Trophoblast cell (in vitro differentiated cells and primary cell): ENCODE measurements at regions not wholly inside any gene's neighbourhood (a gene's known extent, or its start where the extent isn't known, plus 50 kb on each side); places are given as distances from the start of the nearest gene placed in this dataset.

Experiments used
- DNase-seq, 2 donors: peaks; one replicate each; pipeline ENCODE4 v3.0.0-alpha.2; 2016
- H2AFZ ChIP-seq: 2 replicates; pipeline ENCODE4 v1.6.1; 2013; ENCODE audit warnings: low read length, moderate library complexity, mild to moderate bottlenecking; ENCODE audit not compliant: insufficient read depth, poor library complexity
- H2AK5ac ChIP-seq: 2 replicates; pipeline ENCODE4 v1.6.1; 2013; ENCODE audit warnings: mild to moderate bottlenecking, low read length
- H2BK120ac ChIP-seq: 2 replicates; pipeline ENCODE4 v1.6.1; 2013; ENCODE audit warnings: low read length, mild to moderate bottlenecking, moderate library complexity; ENCODE audit not compliant: insufficient read depth, poor library complexity
- H2BK12ac ChIP-seq: 2 replicates; pipeline ENCODE4 v1.6.1; 2013; ENCODE audit warnings: mild to moderate bottlenecking, low read length, moderate library complexity
- H2BK5ac ChIP-seq: 2 replicates; pipeline ENCODE4 v1.6.1; 2013; ENCODE audit warnings: low read length, low read depth, moderate library complexity, mild to moderate bottlenecking; ENCODE audit not compliant: poor library complexity
- H3K14ac ChIP-seq: 2 replicates; pipeline ENCODE4 v1.6.1; 2013; ENCODE audit warnings: mild to moderate bottlenecking, low read length
- H3K18ac ChIP-seq: 2 replicates; pipeline ENCODE4 v1.6.1; 2013; ENCODE audit warnings: mild to moderate bottlenecking, low read length
- H3K23ac ChIP-seq: 2 replicates; pipeline ENCODE4 v1.6.1; 2013; ENCODE audit warnings: low read length
- H3K27ac ChIP-seq: 2 replicates; pipeline ENCODE4 v1.5.1; 2013; ENCODE audit warnings: low read depth, mild to moderate bottlenecking, inconsistent platforms, low read length, moderate library complexity
- H3K27me3 ChIP-seq: 2 replicates; pipeline ENCODE4 v1.6.1; 2013; ENCODE audit warnings: inconsistent platforms, mild to moderate bottlenecking, low read length, moderate library complexity; ENCODE audit not compliant: insufficient read depth
- H3K36me3 ChIP-seq, 2 experiments: 1 replicate in 1 of 2; 2 replicates in 1 of 2; pipeline ENCODE4 v1.6.1; 2013; ENCODE audit warnings: low read length in 2 of 2, mild to moderate bottlenecking in 2 of 2, moderate library complexity in 1 of 2; ENCODE audit not compliant: insufficient read depth in 2 of 2, control insufficient read depth in 1 of 2
- H3K4ac ChIP-seq: 2 replicates; pipeline ENCODE4 v1.6.1; 2013; ENCODE audit warnings: low read depth, mild to moderate bottlenecking, low read length, moderate library complexity
- H3K4me1 ChIP-seq, 2 experiments: 1 replicate in 1 of 2; 2 replicates in 1 of 2; pipeline ENCODE4 v1.6.1; 2013; ENCODE audit warnings: low read length in 2 of 2, mild to moderate bottlenecking in 2 of 2, moderate library complexity in 1 of 2; ENCODE audit not compliant: insufficient read depth in 2 of 2, control insufficient read depth in 1 of 2
- H3K4me2 ChIP-seq: 2 replicates; pipeline ENCODE4 v1.6.1; 2013; ENCODE audit warnings: inconsistent platforms, mild to moderate bottlenecking, low read length, moderate library complexity
- H3K4me3 ChIP-seq: 2 replicates; pipeline ENCODE4 v1.5.1; 2013; ENCODE audit warnings: mild to moderate bottlenecking, low read depth, low read length, inconsistent platforms
- H3K79me1 ChIP-seq: one replicate; pipeline ENCODE4 v1.6.1; 2013; ENCODE audit warnings: low read length
- H3K79me2 ChIP-seq: 2 replicates; pipeline ENCODE4 v1.6.1; 2013; ENCODE audit warnings: low read length, mild to moderate bottlenecking; ENCODE audit not compliant: control insufficient read depth, insufficient read depth, poor library complexity
- H3K9ac ChIP-seq: 2 replicates; pipeline ENCODE4 v1.6.1; 2013; ENCODE audit warnings: mild to moderate bottlenecking, low read length
- H3K9me3 ChIP-seq: 2 replicates; pipeline ENCODE4 v1.6.1; 2013; ENCODE audit warnings: low read depth, mild to moderate bottlenecking, control low read depth, inconsistent platforms, low read length; ENCODE audit not compliant: insufficient read depth
- H4K12ac ChIP-seq: 2 replicates; pipeline ENCODE4 v1.6.1; 2013; ENCODE audit warnings: low read depth, mild to moderate bottlenecking, low read length, moderate library complexity
- H4K8ac ChIP-seq: 2 replicates; pipeline ENCODE4 v1.6.1; 2013; ENCODE audit warnings: low read depth, mild to moderate bottlenecking, low read length, moderate library complexity
- H4K91ac ChIP-seq: one replicate; pipeline ENCODE4 v1.6.1; 2013; ENCODE audit warnings: low read depth, mild to moderate bottlenecking, low read length, moderate library complexity
- WGBS: extraction: QIAGEN DNeasy Blood & Tissue Kit; methylation state at CpG from one replicate; pipeline ENCODE4 v1.1.7; 2013; ENCODE audit warnings: missing lambda C conversion rate; ENCODE audit not compliant: insufficient read length, insufficient coverage; ENCODE audit errors: extremely low coverage; 5-methylcytosine and 5-hydroxymethylcytosine counted together

GRCh38 chr2:6617794-6618193, 247.9 kb downstream of the CMPK2 start:
- no peaks in the 10 kb centered on the region for H3K9me3 ChIP-seq
- no CpG with 5 or more reads among the region's 4 CpGs for WGBS

GRCh38 chr2:6618201-6618600, 247.5 kb downstream of the CMPK2 start:
- H3K27me3 ChIP-seq = no peaks in the 10 kb centered on the region

More at GRCh38 chr2:6617794-6618193, 247.9 kb downstream of the CMPK2 start:
- no peak overlapping the region for H3K4me3 ChIP-seq
- H2BK12ac ChIP-seq = no peak overlapping the region
- no peaks in the 10 kb centered on the region for H3K79me1 ChIP-seq
- no peak for DNase-seq
- H3K79me2 ChIP-seq = no peaks in the 10 kb centered on the region
- no peak overlapping the region for H4K91ac ChIP-seq
- no peak overlapping the region for H3K18ac ChIP-seq
- no peak overlapping the region for H4K12ac ChIP-seq
- no peak overlapping the region for H3K23ac ChIP-seq
- no peaks in the 10 kb centered on the region for H3K4me1 ChIP-seq
- H3K4ac ChIP-seq = no peak overlapping the region
- no peak overlapping the region for H3K14ac ChIP-seq
- H2AK5ac ChIP-seq = no peak overlapping the region
- H3K4me2 ChIP-seq = no peak overlapping the region
- no peaks in the 10 kb centered on the region for H3K27me3 ChIP-seq
- no peaks in the 10 kb centered on the region for H3K36me3 ChIP-seq
- H4K8ac ChIP-seq = no peak overlapping the region
- H3K9ac ChIP-seq = no peak overlapping the region
- H2AFZ ChIP-seq = no peak overlapping the region
- H2BK5ac ChIP-seq = no peak overlapping the region
- H3K27ac ChIP-seq = no peak overlapping the region
- no peak overlapping the region for H2BK120ac ChIP-seq

GRCh38 chr2:6623746-6624145, 242.0 kb downstream of the CMPK2 start:
- no peaks in the 10 kb centered on the region for H3K4me1 ChIP-seq
- H3K14ac ChIP-seq = no peak overlapping the region
- H2BK12ac ChIP-seq = no peak overlapping the region
- no peaks in the 10 kb centered on the region for H3K36me3 ChIP-seq
- no peak overlapping the region for H3K4ac ChIP-seq
- no peak overlapping the region for H4K8ac ChIP-seq
- no peaks in the 10 kb centered on the region for H3K27me3 ChIP-seq
- no peak overlapping the region for H3K27ac ChIP-seq
- WGBS = no CpG with 5 or more reads among the region's 2 CpGs
- H2BK120ac ChIP-seq = no peak overlapping the region
- H3K4me2 ChIP-seq = no peak overlapping the region
- no peaks in the 10 kb centered on the region for H3K79me1 ChIP-seq
- no peak overlapping the region for H3K18ac ChIP-seq
- H3K4me3 ChIP-seq = no peak overlapping the region
- no peak overlapping the region for H3K23ac ChIP-seq
- H2AK5ac ChIP-seq = no peak overlapping the region
- H4K91ac ChIP-seq = no peak overlapping the region
- no peaks in the 10 kb centered on the region for H3K9me3 ChIP-seq
- H2AFZ ChIP-seq = no peak overlapping the region
- no peaks in the 10 kb centered on the region for H3K79me2 ChIP-seq
- H4K12ac ChIP-seq = no peak overlapping the region
- no peak for DNase-seq
- H3K9ac ChIP-seq = no peak overlapping the region
- H2BK5ac ChIP-seq = no peak overlapping the region

More at GRCh38 chr2:6618201-6618600, 247.5 kb downstream of the CMPK2 start:
- Histone ChIP-seq H3K9ac (no peak overlapping the region), H3K18ac (no peak overlapping the region), H4K12ac (no peak overlapping the region), H2BK120ac (no peak overlapping the region), H3K36me3 (no peaks in the 10 kb centered on the region), H2AK5ac (no peak overlapping the region), H3K9me3 (no peaks in the 10 kb centered on the region), H3K14ac (no peak overlapping the region), H3K79me1 (no peaks in the 10 kb centered on the region), H4K8ac (no peak overlapping the region), H2BK12ac (no peak overlapping the region), H3K79me2 (no peaks in the 10 kb centered on the region), H3K23ac (no peak overlapping the region), H4K91ac (no peak overlapping the region), H3K4me1 (no peaks in the 10 kb centered on the region), H3K4ac (no peak overlapping the region), H3K4me3 (no peak overlapping the region), H2AFZ (no peak overlapping the region), H2BK5ac (no peak overlapping the region), H3K27ac (no peak overlapping the region), H3K4me2 (no peak overlapping the region)
- no CpG with 5 or more reads among the region's 6 CpGs for WGBS
- DNase-seq = no peak

GRCh38 chr2:6626401-6627012, 239.2 kb downstream of the CMPK2 start:
- Histone ChIP-seq H4K8ac (no peak overlapping the region), H3K9ac (no peak overlapping the region), H2BK120ac (no peak overlapping the region), H3K4me1 (no peaks in the 10 kb centered on the region), H3K27me3 (no peaks in the 10 kb centered on the region), H3K36me3 (no peaks in the 10 kb centered on the region), H3K4ac (no peak overlapping the region), H2AFZ (no peak overlapping the region), H3K79me2 (no peaks in the 10 kb centered on the region), H3K18ac (no peak overlapping the region), H3K23ac (no peak overlapping the region), H3K4me2 (no peak overlapping the region), H2BK5ac (no peak overlapping the region), H4K12ac (no peak overlapping the region), H2BK12ac (no peak overlapping the region), H3K4me3 (no peak overlapping the region), H3K79me1 (no peaks in the 10 kb centered on the region), H3K9me3 (no peaks in the 10 kb centered on the region), H3K14ac (no peak overlapping the region), H2AK5ac (no peak overlapping the region), H4K91ac (no peak overlapping the region), H3K27ac (no peak overlapping the region)
- DNase-seq = peak in 1 of 2 donors; percentile 30
- WGBS = no CpG with 5 or more reads among the region's 8 CpGs
